GM21619 (cell line): ENCODE measurements at regions not wholly inside any gene's neighbourhood (a gene's known extent, or its start where the extent isn't known, plus 50 kb on each side); places are given as distances from the start of the nearest gene placed in this dataset.

Experiments
- ATAC-seq: cut with Tn5 transposase; IDR thresholded peaks from one replicate; pipeline ENCODE4 v1.9.1; 2021; ENCODE audit not compliant: unreplicated experiment

DNA sequence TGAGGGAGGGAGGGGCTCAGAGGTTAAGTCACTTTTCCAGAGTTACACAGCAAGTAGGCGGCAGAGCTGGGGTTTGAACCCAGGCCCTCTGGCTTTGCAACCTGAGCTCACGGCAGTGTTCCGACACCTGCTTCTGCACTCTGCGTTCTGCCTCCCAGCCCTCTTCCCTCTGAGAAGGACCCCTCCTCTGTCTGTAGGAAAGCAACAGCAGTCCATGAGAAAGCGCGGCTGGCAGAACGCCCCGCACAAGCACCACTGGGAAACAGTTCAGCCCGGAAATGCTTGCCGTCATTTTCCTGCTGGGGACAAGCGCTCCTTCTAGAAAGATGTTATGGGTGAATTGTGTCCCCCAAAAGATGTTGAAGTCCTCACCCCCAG lies 241.1 kb downstream of the NPHP4 start:
- ATAC-seq, result no peak

DNA sequence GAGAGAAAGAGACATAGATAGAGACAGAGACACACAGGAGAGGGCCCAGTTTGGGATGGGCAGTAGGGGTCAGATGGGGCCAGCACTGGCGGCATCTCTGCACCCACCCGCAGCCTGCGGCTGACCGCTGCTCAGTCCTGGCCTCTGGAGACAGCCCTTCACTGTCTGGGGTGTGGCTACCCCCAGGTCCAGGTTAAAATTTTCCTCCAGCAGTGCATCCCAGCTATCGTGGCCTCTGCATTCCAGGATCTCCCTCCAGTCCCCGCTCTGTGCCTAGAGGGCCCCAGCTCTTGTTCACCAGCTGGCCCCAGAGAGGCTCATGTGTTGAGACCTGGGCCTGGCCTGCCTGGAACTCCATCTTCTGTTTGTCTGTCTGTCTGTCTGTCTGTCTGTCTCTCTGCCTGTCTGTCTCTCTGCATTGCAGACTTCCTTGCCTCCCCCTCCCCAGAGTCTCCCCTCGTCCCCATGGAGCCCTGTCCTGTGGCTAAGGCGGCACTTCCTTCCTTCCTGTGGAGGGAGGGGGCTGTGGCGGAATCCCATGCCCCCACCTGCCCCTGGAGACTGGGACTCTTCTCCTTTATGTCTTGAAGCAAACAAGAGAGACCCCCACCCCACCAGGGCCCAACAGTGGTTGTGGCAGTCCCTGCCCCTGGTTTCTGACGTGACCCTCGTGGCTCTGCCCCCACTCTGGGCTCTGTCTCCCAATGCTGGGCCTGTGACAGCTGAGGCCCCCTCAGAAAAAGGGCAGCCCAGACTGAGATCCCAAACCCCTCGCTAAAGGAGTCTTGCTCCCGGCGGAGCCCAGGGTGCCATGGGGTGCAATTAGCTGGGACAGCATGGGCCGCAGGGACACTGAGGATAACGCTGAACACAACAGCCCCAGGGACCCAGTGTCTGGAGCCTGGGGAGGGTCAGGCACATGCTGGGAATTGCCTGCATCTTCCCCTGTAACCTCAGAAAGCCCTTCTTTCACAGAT lies 241.8 kb downstream of the NPHP4 start:
- no peak for ATAC-seq

DNA sequence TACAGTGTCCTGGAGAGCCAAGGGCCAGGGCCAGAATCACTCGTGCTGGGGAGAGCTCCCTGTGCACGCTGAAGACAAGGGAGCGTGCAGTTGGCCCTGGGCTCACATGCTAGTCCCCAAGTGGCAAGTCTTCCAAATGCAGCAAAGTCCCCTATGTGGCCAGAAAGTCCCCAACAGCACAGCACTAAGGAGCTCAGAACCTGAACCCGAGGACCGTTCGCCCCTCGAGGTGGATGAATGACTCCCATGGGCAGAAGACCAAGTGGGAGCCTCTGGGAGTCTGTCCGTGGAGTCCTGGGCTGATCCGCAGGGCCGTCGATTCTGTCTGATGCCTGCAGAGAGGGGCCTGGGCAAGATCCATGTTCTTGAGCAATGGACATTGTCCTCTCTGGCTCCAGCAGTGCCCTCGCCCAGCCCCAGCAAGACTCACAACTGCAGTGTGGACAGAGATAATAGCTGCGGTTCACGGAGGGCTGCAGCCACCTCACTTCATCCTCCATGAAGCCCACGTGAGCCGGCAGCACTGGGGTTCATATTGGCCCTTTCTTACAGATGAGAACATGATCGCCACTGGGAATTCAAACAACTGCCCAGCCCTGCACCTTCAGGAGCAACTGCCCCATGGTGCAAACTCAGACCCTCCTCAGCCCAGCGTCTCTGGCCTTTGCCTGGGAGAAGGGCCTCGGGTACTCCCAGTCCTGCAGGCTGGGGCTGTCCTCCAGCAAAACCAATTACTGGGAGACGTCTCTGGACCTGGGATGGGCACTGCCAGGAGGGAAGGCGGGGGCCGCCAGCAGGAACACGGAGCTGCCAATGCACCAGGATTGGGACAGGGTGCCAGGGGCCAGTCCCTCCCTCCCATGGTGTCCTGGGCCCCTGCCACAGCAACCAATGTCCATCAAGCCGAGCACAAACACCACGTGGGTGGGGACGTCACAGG lies 243.7 kb downstream of the NPHP4 start:
- no peak for ATAC-seq

DNA sequence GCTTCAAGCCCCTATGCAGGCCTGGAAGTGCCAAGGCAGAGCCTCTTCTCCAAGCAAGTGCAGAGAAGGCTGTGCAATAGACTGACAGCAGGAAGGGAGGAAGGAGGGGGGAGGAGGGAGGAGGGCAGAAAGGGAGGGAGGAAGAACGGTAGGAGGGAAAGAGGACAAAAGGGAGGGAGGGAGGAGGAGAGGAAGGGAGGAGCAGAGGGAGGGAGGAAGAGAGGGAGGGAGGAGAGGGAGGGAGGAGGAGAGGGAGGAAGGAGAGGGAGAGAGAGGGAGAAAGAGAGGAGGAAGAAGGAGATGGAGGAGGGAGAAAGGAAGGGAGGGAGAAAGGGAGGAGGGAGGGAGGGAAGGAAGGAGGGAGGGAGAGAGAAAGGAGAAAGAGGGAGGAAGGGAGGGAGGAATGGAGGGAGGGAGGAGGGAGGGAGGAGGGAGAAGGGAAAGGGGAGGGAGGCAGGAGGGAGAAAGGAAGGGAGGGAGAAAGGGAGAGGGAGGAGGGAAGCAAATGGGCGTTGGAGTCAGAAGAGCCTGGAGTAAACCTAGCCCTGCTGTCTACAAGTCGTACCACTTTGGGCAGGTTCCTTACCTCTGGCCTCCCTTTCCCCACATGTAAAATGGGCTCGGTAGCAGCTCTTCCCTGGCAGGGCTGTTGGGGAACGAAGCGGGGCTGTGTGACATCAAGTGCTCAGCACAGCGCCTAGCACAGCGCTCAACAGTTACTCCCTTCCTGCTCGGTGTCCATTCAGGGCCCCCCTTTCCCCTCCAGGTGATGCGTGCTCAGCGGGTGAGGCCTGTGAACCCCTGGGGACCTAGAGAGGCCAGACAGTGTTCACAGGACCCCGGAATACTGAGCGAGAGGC lies 244.6 kb downstream of the NPHP4 start:
- ATAC-seq, result no peak

DNA sequence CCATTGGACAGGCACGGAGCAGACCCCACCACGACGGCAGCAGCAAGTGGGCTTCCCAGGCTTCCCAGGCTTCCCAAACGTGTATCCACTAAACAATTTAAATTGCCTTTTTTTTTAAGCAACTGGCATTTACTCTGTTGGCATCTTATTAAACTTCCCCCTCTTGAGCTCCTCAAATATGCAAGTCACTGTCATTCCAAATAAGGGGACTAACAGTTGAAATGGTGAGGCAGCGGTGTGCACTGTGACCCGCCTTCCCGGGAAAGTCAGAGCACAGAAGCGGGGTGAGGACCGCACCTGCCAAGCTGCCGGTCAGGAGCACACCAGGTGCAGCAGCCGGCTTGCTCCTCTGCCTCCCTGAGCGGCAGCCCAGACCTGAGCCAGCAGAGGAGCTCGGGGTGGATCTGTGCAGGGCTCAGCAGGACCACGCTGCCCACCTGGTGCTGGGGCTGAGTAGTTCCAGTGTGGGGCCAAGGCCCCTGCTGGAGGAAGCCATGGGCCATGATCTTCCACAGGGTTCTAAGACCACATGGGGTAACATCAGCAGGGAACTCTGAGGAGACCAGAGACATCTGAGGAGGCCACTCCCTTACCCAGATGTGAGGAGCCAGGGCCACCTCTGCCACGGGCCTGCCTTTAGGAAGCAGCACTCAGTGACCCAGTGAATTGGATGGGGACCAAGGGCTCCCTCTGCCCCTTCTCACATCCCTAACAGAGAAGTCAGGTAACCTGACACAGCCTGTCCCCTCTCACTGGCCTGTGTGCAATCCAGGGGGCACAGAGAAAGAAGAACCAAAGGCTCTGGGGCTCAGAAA lies 245.4 kb downstream of the NPHP4 start:
- no peak for ATAC-seq

DNA sequence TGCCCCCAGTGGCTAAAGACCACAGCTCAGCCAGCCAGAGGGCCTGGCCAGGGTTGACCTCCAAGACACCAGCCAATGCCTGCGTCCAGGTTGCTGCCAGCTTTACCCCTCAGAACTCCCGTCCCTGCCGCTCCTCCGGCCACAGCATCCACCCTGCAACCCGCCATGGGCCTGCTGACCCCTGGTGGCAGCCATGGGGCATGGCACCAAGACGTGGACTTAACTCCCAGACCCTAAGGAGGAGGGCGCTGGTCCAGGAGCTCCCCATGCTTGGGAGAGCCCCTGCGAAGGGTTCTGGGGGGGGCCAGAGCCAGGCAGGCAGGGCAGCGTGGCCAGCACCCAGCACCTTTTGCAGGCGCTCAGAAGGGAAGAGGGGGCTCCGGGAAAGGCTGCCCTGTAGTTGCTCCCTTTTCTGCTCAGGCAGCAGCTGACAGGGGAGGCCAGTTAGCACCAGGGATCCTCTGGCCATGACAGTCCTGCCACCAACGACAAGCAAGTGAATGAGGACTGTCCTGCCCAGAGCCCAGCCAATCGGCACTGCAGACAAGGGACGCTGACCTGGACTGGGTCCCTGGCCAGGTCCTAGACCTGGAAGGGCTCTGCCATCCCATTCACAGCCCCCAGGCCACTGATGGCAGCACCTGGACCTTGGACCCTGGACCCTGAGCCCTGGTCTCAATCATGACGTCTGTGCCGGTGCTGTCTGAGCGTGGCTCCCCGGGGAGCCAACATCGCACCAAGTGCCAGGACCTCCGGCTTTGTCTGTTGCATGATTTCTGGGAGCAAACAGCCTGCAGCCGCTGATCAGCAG lies 246.2 kb downstream of the NPHP4 start:
- ATAC-seq, result peak; percentile 85

DNA sequence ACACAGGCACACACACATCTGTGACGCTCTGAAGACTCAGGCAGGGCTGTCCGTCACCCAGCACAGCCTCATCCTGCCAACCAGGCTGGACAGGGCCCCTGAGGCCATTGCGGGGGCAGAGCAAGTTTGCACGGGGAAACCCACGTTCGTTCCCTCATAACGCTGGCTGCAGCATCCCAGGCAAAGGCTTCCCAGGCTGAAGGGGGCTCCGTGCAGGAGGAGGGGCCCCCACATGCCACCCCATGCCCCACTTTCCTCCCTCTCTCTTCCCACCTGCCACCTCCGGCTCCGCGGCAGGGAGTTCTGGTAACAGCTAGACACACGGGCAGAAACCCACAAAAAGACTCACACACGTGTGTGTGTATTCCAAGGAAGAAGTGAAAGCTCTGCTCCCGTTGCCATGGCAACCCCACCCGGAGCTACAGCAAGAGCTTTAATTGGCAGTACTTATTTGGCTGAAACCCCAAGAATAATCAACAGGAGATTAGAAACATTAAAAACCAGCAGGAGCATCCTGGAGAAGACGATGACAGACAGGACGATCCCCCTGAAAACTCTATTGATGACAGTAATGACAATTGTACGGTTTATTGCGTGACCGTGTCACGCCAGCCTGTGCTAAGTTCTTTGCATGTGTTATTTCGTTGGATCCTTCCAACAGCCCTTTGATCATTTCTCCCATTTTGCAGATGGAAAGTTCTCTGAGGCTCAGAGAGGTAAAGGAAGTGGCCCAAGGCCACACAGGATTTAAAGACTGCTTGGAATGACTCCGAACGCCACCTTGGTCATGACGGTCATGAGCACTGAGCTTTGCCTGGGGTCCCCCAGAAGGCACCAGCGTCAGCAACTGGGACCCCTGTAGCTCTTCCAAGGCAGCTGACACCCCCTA lies 247.1 kb downstream of the NPHP4 start:
- ATAC-seq, result no peak

DNA sequence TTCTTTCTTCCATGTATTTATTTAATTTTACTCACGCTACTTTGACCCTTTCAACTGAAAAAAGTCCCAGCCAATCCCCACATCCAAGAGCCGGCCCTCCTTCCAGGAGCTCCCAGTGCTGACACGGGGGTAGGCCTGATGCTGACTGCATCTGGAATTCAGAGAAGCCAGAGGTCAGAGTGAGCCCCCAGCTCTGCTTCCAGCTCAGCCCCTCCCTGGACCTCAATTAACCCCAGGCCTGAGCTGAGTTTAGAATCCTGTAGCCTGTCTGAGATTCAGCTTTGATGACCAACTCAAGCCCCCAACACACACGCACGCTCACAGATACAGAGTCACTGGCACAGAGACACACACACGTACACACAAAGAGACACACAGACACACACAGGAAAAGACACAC lies 247.9 kb downstream of the NPHP4 start:
- no peak for ATAC-seq

DNA sequence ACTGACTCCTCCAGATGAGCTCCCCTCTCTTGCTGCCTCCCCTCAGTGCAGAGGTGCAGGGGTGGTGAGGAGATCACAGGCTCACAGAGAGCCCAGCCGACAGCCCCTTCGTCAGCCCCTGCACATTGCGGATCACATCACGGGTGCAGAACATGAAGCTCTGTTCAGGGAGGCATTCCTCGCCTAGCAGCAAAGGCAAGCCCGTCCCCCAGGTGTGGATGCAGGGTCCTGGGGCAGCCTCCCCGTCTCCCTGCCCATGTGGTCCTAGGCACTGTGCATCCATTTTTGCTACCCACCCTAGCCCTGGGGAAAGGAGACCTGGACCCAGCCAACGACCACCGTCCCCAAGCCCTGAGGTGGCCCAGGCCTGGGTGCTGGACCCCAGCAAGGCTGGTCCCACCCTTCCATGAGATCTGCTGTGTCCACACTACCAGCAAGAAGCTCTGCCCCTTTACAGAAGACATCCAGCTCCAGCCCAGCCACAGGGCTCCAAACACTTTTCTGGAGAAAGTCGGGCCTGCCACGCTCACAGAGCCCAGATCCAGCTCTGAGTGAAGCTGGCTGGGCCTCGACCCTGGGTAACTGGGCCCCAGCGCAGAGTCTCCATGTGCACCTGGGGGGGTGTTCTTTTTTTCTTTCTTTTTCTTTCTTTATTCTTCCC lies 248.7 kb downstream of the NPHP4 start:
- no peak for ATAC-seq

DNA sequence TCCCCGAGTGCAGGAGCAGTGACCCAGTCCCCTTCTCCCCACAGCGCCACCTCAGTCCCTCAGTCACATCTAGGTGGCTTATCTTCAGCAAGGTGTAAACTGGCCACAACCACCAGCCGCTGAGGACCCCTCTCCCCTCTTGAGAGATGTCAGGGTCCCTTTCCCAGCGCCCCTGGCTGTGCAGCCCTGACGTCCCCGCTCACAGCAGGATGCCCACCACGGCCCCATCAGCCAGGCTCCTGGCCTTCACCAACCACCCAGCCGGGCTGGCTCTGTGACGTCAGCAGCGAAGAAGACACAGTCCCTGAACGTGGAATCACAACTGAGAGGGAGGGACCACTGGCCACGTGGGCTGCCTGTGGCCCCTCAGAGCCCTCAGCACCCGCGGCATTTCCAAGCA lies 249.4 kb downstream of the NPHP4 start:
- no peak for ATAC-seq

DNA sequence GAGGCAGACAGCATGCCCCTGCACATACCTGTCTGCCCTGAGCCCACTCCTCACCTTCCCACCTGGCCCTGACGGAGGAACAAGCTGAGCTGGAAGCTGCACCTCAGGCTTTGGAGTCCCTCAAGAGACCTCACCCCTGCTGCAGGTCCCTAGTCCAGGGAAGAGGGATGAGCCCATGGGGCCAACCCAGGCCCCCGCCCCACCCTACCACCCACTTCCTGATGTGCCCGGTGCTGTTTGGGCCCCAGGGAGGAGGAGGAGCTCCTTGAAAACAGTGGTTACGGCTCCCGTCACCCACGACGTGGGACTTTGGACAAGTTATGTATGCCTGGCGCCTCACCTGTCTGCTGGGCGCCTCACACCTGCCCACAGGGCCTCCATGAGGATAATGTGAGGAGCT lies 250.2 kb downstream of the NPHP4 start:
- ATAC-seq, result no peak

DNA sequence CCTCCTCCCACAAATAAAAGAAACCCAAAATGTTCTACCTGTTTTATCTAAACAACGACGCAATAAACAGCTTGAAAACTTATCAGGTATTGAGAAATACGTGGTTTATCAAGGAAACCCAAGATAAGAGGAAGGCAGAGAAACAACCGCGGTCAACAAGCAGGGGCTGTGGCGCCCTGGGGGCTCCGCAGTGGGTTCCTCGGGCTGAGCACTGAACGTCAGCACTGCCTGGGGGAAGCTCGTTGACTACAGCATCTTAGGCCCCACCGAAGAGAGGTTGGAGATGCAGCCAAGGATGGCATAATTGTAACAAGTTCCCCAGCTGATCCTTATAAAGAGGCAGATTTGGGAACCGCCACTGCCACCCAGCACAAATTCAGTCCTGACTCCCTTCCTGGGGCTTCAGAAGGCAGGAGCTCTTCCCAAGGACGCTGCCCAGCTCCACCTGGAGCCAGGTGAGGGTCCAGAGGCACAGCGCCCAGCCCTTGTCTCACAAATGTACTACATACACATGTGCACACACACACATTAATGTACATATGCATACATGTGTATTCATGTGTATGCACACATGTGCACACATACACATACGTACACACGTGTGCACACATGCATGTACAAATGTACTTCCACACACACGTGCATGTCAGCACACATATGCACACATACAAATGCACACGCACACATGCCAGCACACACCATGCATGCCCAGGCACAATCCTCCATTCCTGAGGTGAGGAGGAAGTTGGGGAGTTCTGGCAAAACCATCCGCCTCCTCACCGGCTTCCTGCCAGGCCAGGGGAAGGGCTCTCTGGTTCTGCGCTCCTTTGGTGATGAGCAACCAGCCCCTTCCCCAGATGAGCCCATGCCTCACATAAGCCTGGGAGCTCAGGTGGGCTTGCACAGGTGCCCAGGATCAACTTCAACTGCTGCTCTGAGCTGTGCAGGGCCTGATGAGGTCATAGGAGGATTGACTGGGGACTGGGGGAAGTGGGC lies 251.1 kb downstream of the NPHP4 start:
- ATAC-seq, result no peak

DNA sequence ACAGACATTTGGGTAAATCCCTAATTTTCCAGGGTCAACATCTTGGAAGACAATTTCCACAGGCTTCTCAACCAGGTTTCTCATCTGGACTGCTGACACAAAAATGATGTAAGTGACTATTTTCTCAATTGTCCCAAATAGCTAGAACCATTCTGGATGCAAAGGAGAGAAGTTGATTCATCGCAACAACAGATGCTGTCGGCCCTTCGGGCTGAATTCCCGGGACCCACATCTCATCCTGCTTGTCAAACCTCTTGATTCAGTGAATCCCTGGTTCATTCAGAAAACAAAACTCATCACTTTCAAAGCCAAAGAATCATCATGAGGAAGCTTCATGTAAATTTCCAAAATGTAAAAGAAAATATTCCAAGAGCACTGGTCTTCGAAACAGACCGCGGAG lies 251.8 kb downstream of the NPHP4 start:
- no peak for ATAC-seq

DNA sequence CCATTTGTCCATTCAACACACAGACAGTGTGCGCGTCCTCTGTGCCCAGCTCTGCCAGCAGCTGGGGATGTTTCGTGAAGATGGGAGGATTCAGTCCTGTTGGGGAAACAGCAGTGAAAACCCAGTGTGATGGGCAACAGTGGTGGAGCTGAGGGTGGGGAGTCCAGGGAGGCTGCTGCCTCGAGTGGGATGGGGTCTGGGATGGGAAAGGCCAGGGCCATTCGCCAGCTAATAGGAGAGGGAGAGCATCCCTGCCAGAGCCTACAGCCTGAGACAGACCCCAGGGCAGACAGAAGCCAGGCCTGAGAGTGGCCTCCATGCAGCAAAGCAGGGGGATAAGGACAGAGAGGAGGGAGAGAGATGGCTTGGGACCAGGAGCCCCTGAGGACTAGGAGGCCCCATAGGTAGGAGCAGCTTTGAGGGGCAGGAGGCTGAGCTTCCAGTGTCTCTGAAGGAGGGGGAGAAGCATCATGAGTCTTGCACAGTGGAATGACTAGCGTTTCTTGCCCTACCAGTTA lies 252.6 kb downstream of the NPHP4 start:
- no peak for ATAC-seq

DNA sequence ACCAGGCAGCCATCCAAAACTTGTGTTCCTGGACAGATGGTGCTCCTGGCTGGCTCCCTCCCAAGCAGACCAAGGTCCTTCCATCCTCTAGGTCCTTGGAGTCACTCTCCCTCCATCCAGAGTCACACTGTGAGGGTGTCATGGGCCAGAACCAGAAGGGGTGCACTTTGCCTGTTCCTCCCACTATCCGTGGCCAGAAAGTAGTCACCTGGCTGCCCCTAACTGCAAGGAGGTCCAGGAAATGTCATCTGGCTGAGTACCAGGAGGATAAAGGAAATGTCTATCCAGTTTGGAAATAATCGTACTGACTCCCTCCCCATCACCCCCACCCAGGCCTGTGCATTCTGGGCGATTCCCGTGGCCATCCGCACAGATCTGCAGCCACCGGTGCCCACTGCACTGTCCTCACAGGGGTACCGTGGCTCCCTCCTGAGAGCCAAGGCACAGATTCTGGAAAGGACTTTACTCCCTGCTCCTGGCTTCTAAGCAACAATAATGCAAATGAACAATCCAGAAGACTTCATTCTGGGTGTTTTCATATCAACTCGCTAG lies 253.2 kb downstream of the NPHP4 start:
- no peak for ATAC-seq

DNA sequence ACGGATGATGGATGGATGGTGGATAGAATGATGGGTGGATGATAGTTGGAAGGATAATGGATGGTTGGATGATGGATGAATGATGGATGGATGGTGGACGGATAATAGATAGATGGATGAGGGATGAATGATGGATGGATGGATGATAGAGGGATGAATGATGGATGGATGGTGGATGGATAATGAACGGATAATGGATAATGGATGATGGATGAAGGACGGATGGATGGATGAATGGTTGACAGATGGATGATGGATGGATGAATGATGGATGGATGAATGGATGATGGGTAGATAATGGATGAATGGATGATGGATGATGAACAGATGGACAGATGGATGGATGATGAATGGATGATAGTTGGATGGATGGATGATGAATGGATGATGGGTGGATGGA lies 255.1 kb downstream of the NPHP4 start:
- no peak for ATAC-seq
